PFSK-1 (cell line): ENCODE measurements at regions not wholly inside any gene's neighbourhood (a gene's known extent, or its start where the extent isn't known, plus 50 kb on each side); places are given as distances from the start of the nearest gene placed in this dataset.

ENCODE experiments used
- REST ChIP-seq, 2 experiments: IDR thresholded peaks; 2 replicates each; pipeline versions ENCODE4 v1.6.1 to v1.8.0; 2011 to 2012; ENCODE audit warnings: low read depth in 2 of 2, low read length in 2 of 2, control low read depth in 1 of 2, inconsistent platforms in 1 of 2, mild to moderate bottlenecking in 1 of 2, moderate library complexity in 1 of 2; ENCODE audit not compliant: insufficient read depth in 1 of 2
- TAF1 ChIP-seq: IDR thresholded peaks from 2 replicates; pipeline ENCODE4 v1.6.1; 2012; ENCODE audit warnings: low read length, control low read depth, borderline replicate concordance; ENCODE audit not compliant: insufficient read depth

GRCh38 chr7:118898284-118898683 is 673.8 kb downstream of the ANKRD7 start:
- TF ChIP-seq TAF1 = no peak
- no peak for TF ChIP-seq REST (IDR thresholded peaks at IDR 0.05; ENCODE audit: insufficient read depth in 1 of 2, low read depth in 2 of 2, low read length in 2 of 2)
